ENCODE measurements at regions not wholly inside any gene's neighbourhood (a gene's known extent, or its start where the extent isn't known, plus 50 kb on each side); places are given as distances from the start of the nearest gene placed in this dataset.

GRCh38 chr18:29188760-29189159 is 1011.8 kb upstream of the CDH2 start (continued):
- no peak for TF ChIP-seq CTCF (IDR thresholded peaks at IDR 0.05)

- Histone ChIP-seq H3K4me2 (no peak overlapping the region), H3K4me1 (peaks cover 12% of the 10 kb centered on the region; the same call in 2 of the 3 replicates), H3K27ac (no peak overlapping the region), H3K9me3 (no peaks in the 10 kb centered on the region), H3K4me3 (no peak overlapping the region)
- DNase-seq (ENCODE audit: low read depth in 1 of 2, low spot score in 1 of 2) = no peak
- no peak for ATAC-seq
- ChIA-PET CTCF (no interaction called here), POLR2A (no interaction called here)
- FAIRE-seq = no peak
- TF ChIP-seq NFE2L2 (conservative IDR thresholded peaks at IDR 0.05; ENCODE audit: low read length) = no peak
- TF ChIP-seq HOXB13 (CRISPR knock-in tag; IDR thresholded peaks at IDR 0.05; ENCODE audit: low read depth) = no peak
- no peak for TF ChIP-seq NPAS2 (CRISPR knock-in tag; IDR thresholded peaks at IDR 0.05; ENCODE audit: borderline replicate concordance)
- TF ChIP-seq EHMT2 (IDR thresholded peaks at IDR 0.05; ENCODE audit: low read depth) = no peak
- TF ChIP-seq SMC3 (IDR thresholded peaks at IDR 0.05) = no peak
- no peak for TF ChIP-seq CBX2 (IDR thresholded peaks at IDR 0.05; ENCODE audit: borderline replicate concordance, low read depth)
- no peak for TF ChIP-seq CBX8 (IDR thresholded peaks at IDR 0.05)
- no peak for TF ChIP-seq REST (IDR thresholded peaks at IDR 0.05)
- TF ChIP-seq POLR2AphosphoS2 (conservative IDR thresholded peaks at IDR 0.05; ENCODE audit: low read length) = no peak
- no peak for TF ChIP-seq EP300 (IDR thresholded peaks at IDR 0.05)
- TF ChIP-seq HEYL (CRISPR knock-in tag; IDR thresholded peaks at IDR 0.05) = no peak
- no peak for TF ChIP-seq JUNB (IDR thresholded peaks at IDR 0.05)
- no peak for TF ChIP-seq RFX5 (IDR thresholded peaks at IDR 0.05)
- TF ChIP-seq ZSCAN20 (CRISPR knock-in tag; IDR thresholded peaks at IDR 0.05) = no peak
- 42% methylated on average over 1 of the region's 1 CpG for WGBS (ENCODE audit: missing lambda C conversion rate)
These were observed 1008.9 kb upstream of the CDH2 start for GRCh38 chr18:29185801-29186200.

DNA sequence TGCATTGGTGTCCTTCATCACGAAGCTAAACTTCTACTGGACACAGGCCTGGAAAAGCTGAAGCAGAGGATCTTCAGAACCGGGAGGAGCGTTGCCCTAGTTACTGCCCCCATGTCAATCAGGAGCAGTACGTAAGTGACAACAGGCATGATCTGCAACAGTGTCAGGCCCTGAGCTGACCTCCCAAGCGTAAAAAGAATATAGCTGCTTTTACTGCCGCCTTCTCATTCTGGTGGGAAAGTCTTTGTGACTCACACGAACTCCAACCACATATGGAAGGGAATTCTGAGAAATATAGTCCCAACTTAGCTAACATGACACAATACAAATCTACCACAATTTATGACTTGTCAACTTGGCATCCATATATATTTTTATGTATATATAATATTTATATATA is 1007.7 kb upstream of the CDH2 start:
- 83% methylated on average over 7 of the region's 7 CpGs for WGBS (ENCODE audit: missing lambda C conversion rate)
- no peak overlapping the region for H3K27ac ChIP-seq
- H3K4me3 ChIP-seq = no peak overlapping the region
- no peaks in the 10 kb centered on the region for H3K9me3 ChIP-seq
- no peak for DNase-seq (ENCODE audit: low read depth in 1 of 2, low spot score in 1 of 2)
- no peak for FAIRE-seq
- CTCF ChIA-PET = no interaction called here
- TF ChIP-seq MYC (IDR thresholded peaks at IDR 0.05; ENCODE audit: borderline replicate concordance, low read length) = no peak
- no peak for TF ChIP-seq RARB (CRISPR knock-in tag; IDR thresholded peaks at IDR 0.05)
- TF ChIP-seq RNF2 (IDR thresholded peaks at IDR 0.05; ENCODE audit: borderline replicate concordance, low read depth) = no peak
- no peak for TF ChIP-seq REST (IDR thresholded peaks at IDR 0.05)
- TF ChIP-seq E2F6 (IDR thresholded peaks at IDR 0.05; ENCODE audit: borderline replicate concordance, low read depth) = no peak
- no peak for TF ChIP-seq NPAS2 (CRISPR knock-in tag; IDR thresholded peaks at IDR 0.05; ENCODE audit: borderline replicate concordance)
- H3K4me2 ChIP-seq = no peak overlapping the region
- peaks cover 12% of the 10 kb centered on the region; the same call in 2 of the 3 replicates for H3K4me1 ChIP-seq
- POLR2A ChIA-PET = no interaction called here
- no peak for ATAC-seq
